K562 (cell line): ENCODE measurements at regions not wholly inside any gene's neighbourhood (a gene's known extent, or its start where the extent isn't known, plus 50 kb on each side); places are given as distances from the start of the nearest gene placed in this dataset.

Experiments
- ATAC-seq: fragments of 200-7000 bp; cut with Tn5 transposase; 3 replicates; pipeline ENCODE4 v1.9.1; 2020; ENCODE audit warnings: moderate library complexity
- BruUV-seq: library from RNA; stranded (reverse); fragments of 400-500 nt; replicated peaks from 2 replicates; lab custom pipeline; 2021; lab: Mats Ljungman, UMichigan
- CTCF ChIA-PET: fragments of 300-600 bp; formaldehyde crosslinking; extraction: SDS; loops from one replicate; lab custom pipeline; 2021; ENCODE audit warnings: low intra/inter-chr PET ratio; lab: Yijun Ruan, JAX
- POLR2A ChIA-PET: fragments of 300-600, 350-650 bp; sonication (Branson Sonifier 250); formaldehyde crosslinking; extraction: SDS; loops from one replicate; lab custom pipeline; 2021; ENCODE audit warnings: antibody characterized with exemption, inconsistent platforms; lab: Yijun Ruan, JAX
- DNase-seq, 4 experiments: peaks; one replicate each; pipeline versions ENCODE4 v3.0.0 to v3.0.0-alpha.2; 2011 to 2018; ENCODE audit warnings: low spot score in 3 of 4, mixed read lengths in 3 of 4; ENCODE audit errors: extremely low read depth in 1 of 4
- FAIRE-seq: peaks from 2 replicates; lab custom pipeline; 2011; peaks lifted over from hg19 to GRCh38; lab: Jason Lieb, UNC
- H2AFZ ChIP-seq: 2 replicates; pipeline ENCODE4 v1.6.0; 2011; ENCODE audit warnings: low read depth, low read length, control low read depth, inconsistent platforms
- H3K27ac ChIP-seq: fragments of 200-600 bp; 3 replicates; pipeline ENCODE4 v1.8.0; 2011; ENCODE audit warnings: low read depth, mild to moderate bottlenecking, control low read depth, inconsistent platforms, low read length, moderate library complexity, mixed read lengths; ENCODE audit errors: extremely low read depth
- H3K27me3 ChIP-seq, 2 experiments: fragments of 300-600 bp in 1 of 2; 2 replicates in 1 of 2; 3 replicates in 1 of 2; pipeline versions ENCODE4 v1.6.0 to v1.8.0; 2011; ENCODE audit warnings: inconsistent platforms in 2 of 2, low read length in 2 of 2, mild to moderate bottlenecking in 1 of 2, mixed read lengths in 1 of 2, moderate library complexity in 1 of 2; ENCODE audit not compliant: control insufficient read depth in 2 of 2, insufficient read depth in 2 of 2
- H3K36me3 ChIP-seq: fragments of 300-600 bp; 3 replicates; pipeline ENCODE4 v1.8.0; 2011; ENCODE audit warnings: mild to moderate bottlenecking, low read length, inconsistent platforms; ENCODE audit not compliant: control insufficient read depth, insufficient read depth
- H3K4me1 ChIP-seq, 2 experiments: fragments of 200-600 bp in 1 of 2; replicated peaks in 1 of 2; 2 replicates in 1 of 2; 3 replicates in 1 of 2; pipeline versions ENCODE4 v1.5.1 to v1.8.0; 2011; ENCODE audit warnings: inconsistent platforms in 2 of 2, low read length in 2 of 2, mild to moderate bottlenecking in 1 of 2, mixed read lengths in 1 of 2, moderate library complexity in 1 of 2; ENCODE audit not compliant: control insufficient read depth in 2 of 2, insufficient read depth in 2 of 2
- H3K4me2 ChIP-seq: 2 replicates; pipeline ENCODE4 v1.6.1; 2011; ENCODE audit warnings: low read length, control low read depth, inconsistent platforms, mixed read lengths; ENCODE audit not compliant: insufficient read depth
- H3K4me3 ChIP-seq: fragments of 200-600 bp; sonication (generic), shearing (Covaris generic); 2 replicates; pipeline ENCODE4 v1.5.1; 2016; ENCODE audit warnings: control low read depth, inconsistent platforms
- H3K79me2 ChIP-seq: fragments of 200-600 bp; 3 replicates; pipeline ENCODE4 v1.8.0; 2011; ENCODE audit warnings: low read length, inconsistent platforms; ENCODE audit not compliant: control insufficient read depth, insufficient read depth
- H3K9ac ChIP-seq, 2 experiments: 2 replicates each; pipeline versions ENCODE4 v1.6.0 to v1.6.1; 2011; ENCODE audit warnings: low read depth in 2 of 2, low read length in 2 of 2, control low read depth in 1 of 2, inconsistent platforms in 1 of 2, mild to moderate bottlenecking in 1 of 2, mixed read lengths in 1 of 2; ENCODE audit not compliant: insufficient read depth in 1 of 2
- H3K9me1 ChIP-seq: one replicate; pipeline ENCODE4 v1.6.0; 2011; ENCODE audit warnings: inconsistent platforms, mild to moderate bottlenecking, low read length, moderate library complexity; ENCODE audit not compliant: control insufficient read depth, insufficient read depth
- H3K9me3 ChIP-seq: replicated peaks from 2 replicates; pipeline ENCODE4 v1.5.1; 2011; ENCODE audit warnings: low read depth, low read length, inconsistent platforms; ENCODE audit not compliant: control insufficient read depth, insufficient read depth
- H4K20me1 ChIP-seq: replicated peaks from 2 replicates; pipeline ENCODE4 v1.6.1; 2011; ENCODE audit warnings: low read length, inconsistent platforms, mixed read lengths; ENCODE audit not compliant: control insufficient read depth, insufficient read depth
- ARID3B ChIP-seq: fragments of 250-450 bp; sonication (Bioruptor Pico); IDR thresholded peaks from 2 replicates; pipeline ENCODE4 v1.4.0; 2020; ENCODE audit warnings: borderline replicate concordance
- CCNT2 ChIP-seq: IDR thresholded peaks from 2 replicates; pipeline ENCODE4 v1.6.1; 2011; ENCODE audit warnings: borderline replicate concordance, low read depth, mild to moderate bottlenecking, moderate library complexity, mixed read lengths, low read length; ENCODE audit not compliant: insufficient read length; ENCODE audit errors: extremely low read depth
- MXD1 ChIP-seq: fragments of 250-450 bp; sonication (Bioruptor Pico); IDR thresholded peaks from 2 replicates; pipeline ENCODE4 v1.8.0; 2021; ENCODE audit warnings: borderline replicate concordance, mild to moderate bottlenecking, moderate library complexity; ENCODE audit not compliant: poor library complexity, severe bottlenecking
- PHTF2 ChIP-seq: fragments of 250-450 bp; sonication (Bioruptor Pico); IDR thresholded peaks from 2 replicates; pipeline ENCODE4 v1.5.0; 2021; ENCODE audit warnings: mild to moderate bottlenecking
- POLR2G ChIP-seq: fragments of 200-400 bp; formaldehyde crosslinking; IDR thresholded peaks from 2 replicates; pipeline ENCODE4 v1.6.1; 2017; ENCODE audit warnings: low read depth, mild to moderate bottlenecking, antibody characterized with exemption, low read length, moderate library complexity
- RFX5 ChIP-seq: IDR thresholded peaks from 2 replicates; pipeline ENCODE4 v1.6.1; 2011; ENCODE audit warnings: low read depth, mild to moderate bottlenecking, improper control_type of control experiment, low read length
- SAP30 ChIP-seq: fragments of 200-600 bp; sonication (generic); IDR thresholded peaks from 2 replicates; pipeline ENCODE4 v1.6.1; 2012; ENCODE audit warnings: borderline replicate concordance, low read depth, mild to moderate bottlenecking, moderate library complexity, low read length, control low read depth, inconsistent platforms; ENCODE audit not compliant: insufficient read depth, poor library complexity, severe bottlenecking
- ZNF436 ChIP-seq: fragments of 250-450, 450-650 bp; sonication (Bioruptor Pico); formaldehyde crosslinking; IDR thresholded peaks from 2 replicates; pipeline ENCODE4 v1.7.0; 2020; ENCODE audit warnings: mild to moderate bottlenecking
- ZNF668 ChIP-seq: fragments of 250-450 bp; sonication (Bioruptor Pico); IDR thresholded peaks from 2 replicates; pipeline ENCODE4 v1.8.0; 2022; ENCODE audit warnings: mild to moderate bottlenecking, inconsistent platforms
- WGBS: fragments of 100-300 bp; shearing (Covaris generic); methylation state at CpG from one replicate; pipeline ENCODE4 v1.1.6; 2016; ENCODE audit warnings: low coverage, mixed read lengths; ENCODE audit not compliant: insufficient coverage; ENCODE audit errors: missing lambda C conversion rate; 5-methylcytosine and 5-hydroxymethylcytosine counted together
- in situ Hi-C: fragments of 300-500 bp; cut with MboI; formaldehyde crosslinking; loops from 4 replicates; pipeline ENCODE4 v1.15.0; 2018; ENCODE audit warnings: inconsistent platforms, mixed read lengths
- intact Hi-C: fragments of 100-400 bp; cut with micrococcal nuclease; formaldehyde crosslinking; loops from 2 replicates; pipeline ENCODE4 v1.14.2; 2022

GRCh38 chr12:124449623-124450375, 117.6 kb downstream of the NCOR2 start:
- ChIA-PET CTCF (no interaction called here), POLR2A (no interaction called here)
- no peaks in the 10 kb centered on the region for H3K79me2 ChIP-seq
- in situ Hi-C loops (no loop called here), intact Hi-C loops (no loop called here)
- peaks cover 6% of the 10 kb centered on the region for H3K9me1 ChIP-seq
- 87% methylated on average over 19 of the region's 25 CpGs for WGBS
- TF ChIP-seq POLR2G: peak; percentile 29; the same call in 1 of the 2 replicates
- TF ChIP-seq PHTF2 (CRISPR knock-in tag): no peak
- no TSS peak for BruUV-seq
- H3K9me3 ChIP-seq: no peaks in the 10 kb centered on the region
- no peaks in the 10 kb centered on the region for H3K27me3 ChIP-seq
- H3K36me3 ChIP-seq: peaks cover 32% of the 10 kb centered on the region; the same call in 2 of the 3 replicates
- H3K27ac ChIP-seq: no peak overlapping the region
- no peak overlapping the region for H3K4me3 ChIP-seq
- no peak overlapping the region for H2AFZ ChIP-seq
- FAIRE-seq (no peak), DNase-seq (no peak), ATAC-seq (no peak)
- H3K4me1 ChIP-seq: peaks cover 0 to 30% of the 10 kb centered on the region in 2 experiments; a peak in 2 of 5 replicates
- H4K20me1 ChIP-seq: 0 out of 2 replicates have a peak, but pooled peaks cover 8% of the 10 kb centered on the region
- peak overlapping the region in 1 of 2 experiments; percentile 26; a peak in 1 of 4 replicates for H3K9ac ChIP-seq
- no peak overlapping the region for H3K4me2 ChIP-seq

GRCh38 chr12:124448955-124449622, 118.3 kb downstream of the NCOR2 start:
- H3K9me3 ChIP-seq: no peaks in the 10 kb centered on the region
- ATAC-seq (no peak), DNase-seq (no peak), FAIRE-seq (no peak)
- H3K4me3 ChIP-seq: no peak overlapping the region
- peaks cover 0 to 29% of the 10 kb centered on the region in 2 experiments; a peak in 2 of 5 replicates for H3K4me1 ChIP-seq
- TF ChIP-seq MXD1 (CRISPR knock-in tag) (no peak), CCNT2 (no peak), ZNF436 (CRISPR knock-in tag) (no peak), RFX5 (no peak), SAP30 (no peak), ARID3B (CRISPR knock-in tag) (no peak), ZNF668 (CRISPR knock-in tag) (no peak)
- H2AFZ ChIP-seq: no peak overlapping the region
- peaks cover 5% of the 10 kb centered on the region for H3K9me1 ChIP-seq
- POLR2A ChIA-PET: interaction anchor here (0.7 kb wide), 1 partner anchor 17 kb away, joined by 3 read pairs; no protein-coding TSS in a partner anchor
- in situ Hi-C loops (no loop called here), intact Hi-C loops (no loop called here)
- H3K4me2 ChIP-seq: no peak overlapping the region
- H4K20me1 ChIP-seq: 0 out of 2 replicates have a peak, but pooled peaks cover 8% of the 10 kb centered on the region
- no peaks in the 10 kb centered on the region for H3K79me2 ChIP-seq
- H3K27ac ChIP-seq: no peak overlapping the region
- H3K27me3 ChIP-seq: no peaks in the 10 kb centered on the region
- 86% methylated on average over 6 of the region's 12 CpGs for WGBS
- no peak overlapping the region for H3K9ac ChIP-seq
- CTCF ChIA-PET: no interaction called here
- H3K36me3 ChIP-seq: peaks cover 36% of the 10 kb centered on the region; the same call in 1 of the 3 replicates
- BruUV-seq: no TSS peak
